ENCODE measurements at regions not wholly inside any gene's neighbourhood (a gene's known extent, or its start where the extent isn't known, plus 50 kb on each side); places are given as distances from the start of the nearest gene placed in this dataset.

GRCh38 chr11:122183933-122184332 is 67.9 kb upstream of the BLID start:
- TF ChIP-seq CTCF (IDR thresholded peaks at IDR 0.05; ENCODE audit: low read depth, low read length, missing control alignments) = no peak
- in situ Hi-C loops (cut with HindIII; ENCODE audit: low sequenced_read_pairs) = no loop called here
- DNase-seq (ENCODE audit: low read depth) = no peak
- no peak overlapping the region for H3K4me3 ChIP-seq (ENCODE audit: low read depth, low read length)

DNA sequence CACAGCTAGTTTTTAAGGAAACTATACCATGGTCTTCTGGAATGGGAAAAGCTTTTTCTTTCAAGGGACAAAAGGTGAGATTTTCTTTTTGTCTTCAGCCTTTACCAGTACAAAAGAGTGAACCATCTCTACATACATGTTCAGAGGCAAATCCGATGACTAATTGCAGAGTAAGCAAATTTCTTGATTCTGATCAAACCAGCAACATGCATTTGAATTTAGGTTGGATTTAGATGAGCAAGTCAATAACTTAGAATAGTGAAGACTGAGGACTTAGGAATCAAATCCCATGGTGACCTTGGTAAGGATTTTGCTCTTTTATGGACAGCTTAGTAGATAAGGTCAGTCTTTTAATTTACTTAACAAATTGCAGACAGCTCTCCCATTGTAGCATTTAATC is 65.9 kb upstream of the BLID start:
- DNase-seq (ENCODE audit: low read depth) = no peak
- no peak for TF ChIP-seq CTCF (IDR thresholded peaks at IDR 0.05; ENCODE audit: low read depth, low read length, missing control alignments)
- in situ Hi-C loops (cut with HindIII; ENCODE audit: low sequenced_read_pairs) = no loop called here
- no peak overlapping the region for H3K4me3 ChIP-seq (ENCODE audit: low read depth, low read length)

- no peak for DNase-seq (ENCODE audit: low read depth)
- H3K4me3 ChIP-seq (ENCODE audit: low read depth, low read length) = no peak overlapping the region
- in situ Hi-C loops (cut with HindIII; ENCODE audit: low sequenced_read_pairs) = no loop called here
- no peak for TF ChIP-seq CTCF (IDR thresholded peaks at IDR 0.05; ENCODE audit: low read depth, low read length, missing control alignments)
Measured at GRCh38 chr11:122181372-122181771, 65.4 kb upstream of the BLID start.

DNA sequence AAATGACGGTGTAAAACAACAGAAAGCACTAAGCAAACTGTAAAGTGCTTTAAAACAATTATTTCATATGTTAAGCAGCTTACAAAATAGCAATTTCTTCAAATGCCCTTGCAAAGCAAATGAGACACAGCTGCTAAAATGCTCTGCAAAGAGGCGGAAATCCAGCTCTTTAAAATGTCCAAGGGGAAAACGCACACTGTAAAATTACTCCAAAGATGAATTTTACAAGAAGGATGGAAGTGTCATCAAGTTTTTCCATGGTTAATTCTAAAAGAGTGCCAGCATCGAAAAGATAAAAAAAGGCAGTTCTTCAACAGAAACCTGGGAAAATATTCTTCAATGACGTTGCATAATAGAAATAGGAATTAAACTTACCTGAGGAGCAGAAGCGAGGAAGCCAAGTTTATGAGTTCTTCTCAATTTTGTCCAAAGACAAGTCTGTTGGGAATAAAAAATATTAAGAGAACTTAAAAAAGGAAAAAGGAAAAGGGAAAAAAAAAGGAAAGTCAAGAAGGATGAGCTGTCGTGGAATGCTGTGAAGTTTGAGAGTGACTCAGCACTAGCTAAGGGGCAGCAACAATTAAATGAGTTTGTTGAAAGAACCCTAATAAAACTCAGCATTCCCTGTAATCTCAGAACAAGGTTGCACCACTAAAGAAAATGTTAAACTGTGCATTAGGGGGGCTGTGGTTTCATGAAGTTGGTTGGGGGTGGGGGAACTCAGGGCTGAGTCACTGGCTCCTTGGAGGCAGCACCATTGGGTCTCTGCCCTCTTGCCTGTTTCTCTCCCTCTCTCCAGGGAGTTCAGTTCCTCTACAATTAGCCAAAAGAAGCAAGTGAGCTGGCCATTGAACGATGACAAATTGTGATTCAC is 64.2 kb upstream of the BLID start:
- in situ Hi-C loops (cut with HindIII; ENCODE audit: low sequenced_read_pairs) = no loop called here
- no peak for DNase-seq (ENCODE audit: low read depth)
- peak overlapping the region; percentile 53 for H3K4me3 ChIP-seq (ENCODE audit: low read depth, low read length)
- no peak for TF ChIP-seq CTCF (IDR thresholded peaks at IDR 0.05; ENCODE audit: low read depth, low read length, missing control alignments)

DNA sequence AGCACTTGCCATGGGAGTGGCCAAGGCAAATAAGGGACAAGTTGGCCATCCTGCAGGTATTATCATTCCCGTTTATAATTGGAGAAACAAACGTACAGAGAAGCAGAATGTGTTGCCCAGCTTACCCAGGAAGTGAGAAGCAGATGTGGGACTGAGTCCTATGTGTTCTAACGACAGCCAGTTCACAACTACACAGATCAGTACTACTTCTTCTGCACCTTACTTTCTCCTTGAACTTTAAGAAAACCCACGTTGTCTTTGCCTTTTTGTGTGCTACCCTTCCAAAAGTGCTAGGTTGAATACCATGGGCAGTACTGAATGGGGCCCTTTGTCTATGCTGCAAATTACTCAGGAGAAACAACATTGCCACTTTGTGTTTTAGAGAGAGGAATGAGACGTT is 62.8 kb upstream of the BLID start:
- peak overlapping the region; percentile 53 for H3K4me3 ChIP-seq (ENCODE audit: low read depth, low read length)
- in situ Hi-C loops (cut with HindIII; ENCODE audit: low sequenced_read_pairs) = no loop called here
- DNase-seq (ENCODE audit: low read depth) = no peak
- TF ChIP-seq CTCF (IDR thresholded peaks at IDR 0.05; ENCODE audit: low read depth, low read length, missing control alignments) = no peak

DNA sequence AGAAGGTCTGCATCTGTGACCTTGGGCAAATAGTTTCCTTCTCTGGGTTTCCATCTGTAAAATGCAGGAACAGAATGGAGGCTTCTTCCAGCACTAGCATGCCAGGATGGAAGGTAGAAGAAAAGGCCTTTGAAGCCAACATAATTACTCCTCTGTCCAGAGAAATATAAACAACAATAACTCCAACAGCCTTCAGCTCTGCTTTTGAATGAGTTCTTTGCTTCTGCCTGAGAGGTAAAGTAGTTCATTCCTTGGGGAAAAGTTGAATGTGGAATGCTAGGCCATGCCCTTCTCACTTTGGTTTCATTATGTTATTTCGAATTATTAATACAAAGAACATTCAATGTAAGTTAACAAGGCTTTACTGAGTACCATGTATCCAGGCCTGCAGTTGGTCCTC is 61.2 kb upstream of the BLID start:
- no peak for DNase-seq (ENCODE audit: low read depth)
- H3K4me3 ChIP-seq (ENCODE audit: low read depth, low read length) = peak overlapping the region; percentile 53
- no peak for TF ChIP-seq CTCF (IDR thresholded peaks at IDR 0.05; ENCODE audit: low read depth, low read length, missing control alignments)
- in situ Hi-C loops (cut with HindIII; ENCODE audit: low sequenced_read_pairs) = no loop called here

All from astrocyte of the cerebellum (primary cell).